HL-60 (cell line): ENCODE measurements at regions not wholly inside any gene's neighbourhood (a gene's known extent, or its start where the extent isn't known, plus 50 kb on each side); places are given as distances from the start of the nearest gene placed in this dataset.

Source experiments
- DNase-seq, 2 experiments: peaks; one replicate each; pipeline ENCODE4 v3.0.0-alpha.2; 2010 to 2020; ENCODE audit warnings: low read depth in 1 of 2, low spot score in 1 of 2
- H3K27ac ChIP-seq: fragments of 250-450 bp; sonication (Bioruptor Pico); replicated peaks from 2 replicates; pipeline ENCODE4 v1.5.1; 2020; ENCODE audit warnings: mild to moderate bottlenecking, moderate library complexity
- H3K27me3 ChIP-seq: fragments of 250-450 bp; sonication (Bioruptor Pico); 2 replicates; pipeline ENCODE4 v1.5.1; 2021; ENCODE audit warnings: mild to moderate bottlenecking, moderate library complexity; ENCODE audit not compliant: insufficient read depth, poor library complexity, severe bottlenecking
- H3K4me3 ChIP-seq: replicated peaks from 2 replicates; pipeline ENCODE4 v1.5.1; 2011; ENCODE audit warnings: mild to moderate bottlenecking, control low read depth, low read length; ENCODE audit not compliant: insufficient read depth
- CTCF ChIP-seq: IDR thresholded peaks from one replicate; pipeline ENCODE4 v1.5.1; 2011; ENCODE audit warnings: low read length, control low read depth, inconsistent platforms; ENCODE audit not compliant: insufficient read depth
- GABPA ChIP-seq: IDR thresholded peaks from 2 replicates; pipeline ENCODE4 v1.6.1; 2012; ENCODE audit warnings: low read depth
- POLR2AphosphoS5 ChIP-seq: IDR thresholded peaks from 2 replicates; pipeline ENCODE4 v1.6.1; 2012; ENCODE audit warnings: low read depth
- SPI1 ChIP-seq: IDR thresholded peaks from 2 replicates; pipeline ENCODE4 v1.6.1; 2012; ENCODE audit warnings: low read depth, mild to moderate bottlenecking, borderline replicate concordance
- TF ChIP-seq, protein P1 (sequence below): IDR thresholded peaks from 2 replicates; pipeline ENCODE4 v1.6.1; 2012; ENCODE audit warnings: low read depth; ENCODE audit not compliant: insufficient replicate concordance

GRCh38 chr22:27651486-27651885 lies 150.1 kb downstream of the MN1 start:
- no peak for DNase-seq
- TF ChIP-seq, protein P1, sequence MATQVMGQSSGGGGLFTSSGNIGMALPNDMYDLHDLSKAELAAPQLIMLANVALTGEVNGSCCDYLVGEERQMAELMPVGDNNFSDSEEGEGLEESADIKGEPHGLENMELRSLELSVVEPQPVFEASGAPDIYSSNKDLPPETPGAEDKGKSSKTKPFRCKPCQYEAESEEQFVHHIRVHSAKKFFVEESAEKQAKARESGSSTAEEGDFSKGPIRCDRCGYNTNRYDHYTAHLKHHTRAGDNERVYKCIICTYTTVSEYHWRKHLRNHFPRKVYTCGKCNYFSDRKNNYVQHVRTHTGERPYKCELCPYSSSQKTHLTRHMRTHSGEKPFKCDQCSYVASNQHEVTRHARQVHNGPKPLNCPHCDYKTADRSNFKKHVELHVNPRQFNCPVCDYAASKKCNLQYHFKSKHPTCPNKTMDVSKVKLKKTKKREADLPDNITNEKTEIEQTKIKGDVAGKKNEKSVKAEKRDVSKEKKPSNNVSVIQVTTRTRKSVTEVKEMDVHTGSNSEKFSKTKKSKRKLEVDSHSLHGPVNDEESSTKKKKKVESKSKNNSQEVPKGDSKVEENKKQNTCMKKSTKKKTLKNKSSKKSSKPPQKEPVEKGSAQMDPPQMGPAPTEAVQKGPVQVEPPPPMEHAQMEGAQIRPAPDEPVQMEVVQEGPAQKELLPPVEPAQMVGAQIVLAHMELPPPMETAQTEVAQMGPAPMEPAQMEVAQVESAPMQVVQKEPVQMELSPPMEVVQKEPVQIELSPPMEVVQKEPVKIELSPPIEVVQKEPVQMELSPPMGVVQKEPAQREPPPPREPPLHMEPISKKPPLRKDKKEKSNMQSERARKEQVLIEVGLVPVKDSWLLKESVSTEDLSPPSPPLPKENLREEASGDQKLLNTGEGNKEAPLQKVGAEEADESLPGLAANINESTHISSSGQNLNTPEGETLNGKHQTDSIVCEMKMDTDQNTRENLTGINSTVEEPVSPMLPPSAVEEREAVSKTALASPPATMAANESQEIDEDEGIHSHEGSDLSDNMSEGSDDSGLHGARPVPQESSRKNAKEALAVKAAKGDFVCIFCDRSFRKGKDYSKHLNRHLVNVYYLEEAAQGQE = no peak
- TF ChIP-seq GABPA (no peak), POLR2AphosphoS5 (no peak), SPI1 (no peak), CTCF (no peak)
- Histone ChIP-seq H3K27ac (no peak overlapping the region), H3K4me3 (no peak overlapping the region), H3K27me3 (no peaks in the 10 kb centered on the region)

DNA sequence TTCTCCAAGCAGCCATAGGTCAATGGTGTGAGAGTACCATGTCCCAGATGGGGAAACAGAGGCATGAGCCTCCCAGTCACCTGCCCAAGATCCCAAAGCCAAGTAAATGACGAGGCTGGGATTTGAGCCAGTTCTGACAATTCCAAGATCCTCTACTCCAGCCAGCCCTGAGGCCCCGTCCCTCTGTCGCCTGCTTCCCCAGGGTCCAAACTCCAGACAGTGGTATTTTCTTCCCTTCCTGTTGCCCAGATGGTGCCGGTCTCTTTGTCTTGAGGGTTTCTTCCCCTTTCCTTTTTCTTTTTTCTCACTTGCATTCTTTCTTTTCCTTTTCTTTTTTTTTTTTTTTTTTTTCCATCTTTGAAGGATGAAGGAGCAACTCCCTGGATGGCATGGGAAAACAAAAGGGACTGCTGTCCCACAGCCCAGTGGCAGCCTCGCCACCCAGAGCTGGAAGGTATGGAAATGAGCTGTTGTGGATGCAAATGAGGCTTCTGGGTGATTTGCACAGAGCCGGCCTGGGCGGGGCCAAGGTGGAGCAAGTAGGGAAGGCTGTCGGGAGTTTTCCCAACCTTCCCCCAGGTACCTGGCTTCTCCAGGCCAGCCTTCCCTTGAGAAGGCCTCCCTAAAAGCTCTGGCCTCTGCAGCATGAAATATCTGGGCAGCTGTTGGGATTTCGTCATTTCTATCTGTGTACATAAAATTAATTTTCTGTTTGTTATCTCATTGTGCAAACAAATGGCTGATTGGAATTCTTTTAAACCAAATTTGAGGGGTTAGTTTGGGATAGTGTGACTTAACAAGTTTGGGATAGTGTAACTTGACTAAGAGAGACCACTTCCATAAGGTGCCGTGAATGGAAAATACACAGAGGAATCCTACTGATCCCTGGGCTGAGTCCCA lies 146.8 kb downstream of the MN1 start:
- no peak overlapping the region for H3K27ac ChIP-seq
- no peaks in the 10 kb centered on the region for H3K27me3 ChIP-seq
- no peak for DNase-seq
- no peak overlapping the region for H3K4me3 ChIP-seq
- no peak for TF ChIP-seq SPI1
- TF ChIP-seq POLR2AphosphoS5 = no peak
- TF ChIP-seq CTCF = no peak
- no peak for TF ChIP-seq GABPA
- TF ChIP-seq, protein P1 = no peak

DNA sequence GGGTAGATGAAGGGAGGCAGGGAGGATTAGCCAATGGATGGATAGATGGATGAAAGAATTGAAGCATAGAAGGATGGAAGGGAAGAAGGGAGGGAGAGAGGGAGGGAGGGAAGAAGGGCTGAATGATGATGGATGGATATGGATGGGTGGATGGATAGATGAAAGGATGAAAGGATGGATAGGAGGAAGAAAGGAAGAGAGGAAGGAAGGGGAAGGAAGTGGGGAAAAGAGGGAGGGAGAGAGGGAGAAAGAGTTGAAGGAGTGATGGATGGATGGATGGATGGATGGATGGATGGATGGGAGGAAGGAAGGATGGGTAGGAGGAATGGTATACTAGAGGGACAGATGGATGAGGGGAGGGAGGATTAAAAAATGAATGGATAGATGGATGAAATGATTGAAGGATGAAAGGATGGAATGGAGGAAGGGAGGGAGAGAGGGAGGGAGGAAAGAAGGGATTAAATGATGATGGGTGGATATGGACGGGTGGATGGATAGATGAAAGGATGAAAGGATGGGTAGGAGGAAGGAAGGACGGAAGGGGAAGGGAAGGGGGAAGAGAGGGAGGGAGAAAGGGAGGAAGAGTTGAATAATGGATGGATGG lies 145.9 kb downstream of the MN1 start:
- TF ChIP-seq CTCF (no peak), GABPA (no peak), POLR2AphosphoS5 (no peak)
- TF ChIP-seq, protein P1 = no peak

More for the DNA sequence above, 145.9 kb downstream of the MN1 start:
- H3K4me3 ChIP-seq = no peak overlapping the region
- no peaks in the 10 kb centered on the region for H3K27me3 ChIP-seq
- no peak overlapping the region for H3K27ac ChIP-seq
- DNase-seq = no peak
